ENCODE measurements at regions not wholly inside any gene's neighbourhood (a gene's known extent, or its start where the extent isn't known, plus 50 kb on each side); places are given as distances from the start of the nearest gene placed in this dataset.

GRCh38 chr17:63309021-63309420 is 137.1 kb downstream of the CYB561 start:
- no peak for TF ChIP-seq POLR2A (IDR thresholded peaks at IDR 0.05; ENCODE audit: low read depth)
- no peak for TF ChIP-seq CTCF (IDR thresholded peaks at IDR 0.05)
- TF ChIP-seq POLR2AphosphoS5 (IDR thresholded peaks at IDR 0.05) = no peak
